GM12878 (cell line): ENCODE measurements at regions not wholly inside any gene's neighbourhood (a gene's known extent, or its start where the extent isn't known, plus 50 kb on each side); places are given as distances from the start of the nearest gene placed in this dataset.

Experiments used
- ATAC-seq: fragments of 200-7000 bp; cut with Tn5 transposase; 3 replicates; pipeline ENCODE4 v1.9.1; 2020; ENCODE audit warnings: mild to moderate bottlenecking, moderate library complexity
- BruUV-seq: library from RNA; stranded (reverse); fragments of 400-500 nt; replicated peaks from 2 replicates; lab custom pipeline; 2021; lab: Mats Ljungman, UMichigan
- CTCF ChIA-PET: fragments of 300-600 bp; sonication (Branson Sonifier 250); formaldehyde crosslinking; extraction: SDS; loops from one replicate; lab custom pipeline; 2021; ENCODE audit warnings: inconsistent platforms; lab: Yijun Ruan, JAX
- POLR2A ChIA-PET: fragments of 350-600 bp; formaldehyde crosslinking; extraction: SDS; loops from one replicate; lab custom pipeline; 2021; ENCODE audit warnings: inconsistent platforms; lab: Charles Lee
- RAD21 ChIA-PET: fragments of 300-600 bp; sonication (Branson Sonifier 250); formaldehyde crosslinking; loops from one replicate; lab custom pipeline; 2023; ENCODE audit warnings: antibody characterized with exemption; ENCODE audit not compliant: unreplicated experiment; lab: Charles Lee
- SMC1A ChIA-PET: fragments of 300-600 bp; sonication (Branson Sonifier 250); formaldehyde crosslinking; loops from one replicate; lab custom pipeline; 2023; ENCODE audit not compliant: unreplicated experiment, uncharacterized antibody; lab: Charles Lee
- DNase-seq: peaks from one replicate; pipeline ENCODE4 v3.0.0-alpha.2; 2011; ENCODE audit warnings: low read depth, low spot score
- FAIRE-seq: peaks from 3 replicates; lab custom pipeline; 2011; peaks lifted over from hg19 to GRCh38; lab: Jason Lieb, UNC
- H2AFZ ChIP-seq: 2 replicates; pipeline ENCODE4 v1.6.0; 2011; ENCODE audit warnings: low read depth, low read length, control low read depth; ENCODE audit not compliant: control insufficient read depth
- H3K27ac ChIP-seq: 2 replicates; pipeline ENCODE4 v1.5.1; 2011; ENCODE audit warnings: control low read depth; ENCODE audit not compliant: control insufficient read depth, insufficient read depth
- H3K27me3 ChIP-seq, 2 experiments: replicated peaks in 1 of 2; 2 replicates each; pipeline versions ENCODE4 v1.6.0 to v1.6.1; 2011; ENCODE audit warnings: low read length in 1 of 2; ENCODE audit not compliant: control insufficient read depth in 2 of 2, insufficient read depth in 2 of 2
- H3K36me3 ChIP-seq, 2 experiments: 2 replicates each; pipeline ENCODE4 v1.5.1; 2011; ENCODE audit warnings: low read length in 1 of 2; ENCODE audit not compliant: control insufficient read depth in 2 of 2, insufficient read depth in 2 of 2
- H3K4me1 ChIP-seq: 2 replicates; pipeline ENCODE4 v1.6.1; 2011; ENCODE audit warnings: mild to moderate bottlenecking, low read length, moderate library complexity, mixed read lengths; ENCODE audit not compliant: control insufficient read depth, insufficient read depth
- H3K4me2 ChIP-seq: 2 replicates; pipeline ENCODE4 v1.6.0; 2011; ENCODE audit warnings: control low read depth; ENCODE audit not compliant: control insufficient read depth, insufficient read depth
- H3K4me3 ChIP-seq: fragments of 200-600 bp; sonication (generic); 2 replicates; pipeline ENCODE4 v1.5.1; 2016
- H3K79me2 ChIP-seq: 2 replicates; pipeline ENCODE4 v1.6.0; 2011; ENCODE audit warnings: low read length; ENCODE audit not compliant: control insufficient read depth, insufficient read depth
- H3K9ac ChIP-seq: 2 replicates; pipeline ENCODE4 v1.8.0; 2011; ENCODE audit warnings: low read length, control low read depth, mixed read lengths; ENCODE audit not compliant: control insufficient read depth, insufficient read depth
- H3K9me3 ChIP-seq: replicated peaks from 3 replicates; pipeline ENCODE4 v1.5.1; 2011; ENCODE audit warnings: mild to moderate bottlenecking, low read length; ENCODE audit not compliant: control insufficient read depth, insufficient read depth
- H4K20me1 ChIP-seq: 2 replicates; pipeline ENCODE4 v1.6.0; 2011; ENCODE audit not compliant: control insufficient read depth, insufficient read depth
- CBX3 ChIP-seq: fragments of 200-600 bp; sonication (generic); IDR thresholded peaks from 2 replicates; pipeline ENCODE4 v1.6.1; 2016; ENCODE audit warnings: low read depth, borderline replicate concordance
- CUX1 ChIP-seq: IDR thresholded peaks from 2 replicates; pipeline ENCODE4 v1.6.1; 2012; ENCODE audit warnings: improper control_type of control experiment, low read depth, low read length; ENCODE audit not compliant: insufficient replicate concordance
- IKZF2 ChIP-seq, 2 experiments: fragments of 450-650 bp; IDR thresholded peaks; 2 replicates each; pipeline ENCODE4 v1.6.1; 2017; ENCODE audit warnings: mild to moderate bottlenecking in 2 of 2, moderate library complexity in 2 of 2
- USF1 ChIP-seq: IDR thresholded peaks from 2 replicates; pipeline ENCODE4 v1.6.1; 2011; ENCODE audit warnings: borderline replicate concordance, low read depth, mild to moderate bottlenecking, moderate library complexity, mixed read lengths, low read length; ENCODE audit not compliant: insufficient read depth; ENCODE audit errors: extremely low read length
- WGBS: methylation state at CpG from one replicate; pipeline ENCODE4 v1.1.6; 2016; ENCODE audit warnings: low lambda C conversion rate; ENCODE audit not compliant: insufficient replicate concordance, insufficient coverage; ENCODE audit errors: missing lambda C conversion rate; 5-methylcytosine and 5-hydroxymethylcytosine counted together
- in situ Hi-C: fragments of 300-500 bp; cut with MboI; formaldehyde crosslinking; loops from 9 replicates; pipeline ENCODE4 v1.14.3; 2018; ENCODE audit warnings: mixed read lengths
- intact Hi-C: fragments of 100-400 bp; cut with micrococcal nuclease; formaldehyde crosslinking; loops from one replicate; pipeline ENCODE4 v1.14.2; 2022; ENCODE audit not compliant: unreplicated experiment

- no peak overlapping the region for H2AFZ ChIP-seq
- SMC1A ChIA-PET: interaction anchor here (0.6 to 1.9 kb wide), 4 partner anchors 9 to 68 kb away, joined by 3 to 6 read pairs (median 4); no protein-coding TSS in a partner anchor
- TF ChIP-seq CUX1 (no peak), CBX3 (no peak), IKZF2 (IDR thresholded peaks at IDR 0.05) (no peak), USF1 (no peak)
- TF ChIP-seq, all 136 proteins: peak for 0
- ChIA-PET RAD21 (interaction anchor here (0.6 kb wide), 1 partner anchor 17 kb away, joined by 3 read pairs; no protein-coding TSS in a partner anchor), CTCF (interaction anchor here (1.2 kb wide), 1 partner anchor 22 kb away, joined by 3 read pairs; no protein-coding TSS in a partner anchor), POLR2A (no interaction called here)
- DNase-seq (no peak), FAIRE-seq (no peak), ATAC-seq (no peak)
- Histone ChIP-seq H3K4me2 (no peak overlapping the region), H3K9me3 (no peaks in the 10 kb centered on the region), H3K4me3 (no peak overlapping the region), H3K36me3 (no peaks in the 10 kb centered on the region), H3K4me1 (no peaks in the 10 kb centered on the region), H3K9ac (no peak overlapping the region), H3K27ac (no peak overlapping the region), H3K79me2 (no peaks in the 10 kb centered on the region), H4K20me1 (no peaks in the 10 kb centered on the region), H3K27me3 (peaks cover 0 to 3% of the 10 kb centered on the region in 2 experiments; a peak in 1 of 4 replicates)
- intact Hi-C loops (no loop called here), in situ Hi-C loops (no loop called here)
- no TSS peak for BruUV-seq
- WGBS: 0% methylated on average over 4 of the region's 4 CpGs
These were observed 333.8 kb downstream of the DMRT2 start for GRCh38 chr9:1383899-1384455.
